IMR-90 (cell line): ENCODE measurements at regions not wholly inside any gene's neighbourhood (a gene's known extent, or its start where the extent isn't known, plus 50 kb on each side); places are given as distances from the start of the nearest gene placed in this dataset.

Experiments used
- ATAC-seq: fragments of 200-7000 bp; cut with Tn5 transposase; 2 replicates; pipeline ENCODE4 v1.9.1; 2020; ENCODE audit warnings: low read depth, mild to moderate bottlenecking, moderate library complexity
- BruUV-seq: library from RNA; stranded (reverse); fragments of 400-500 nt; replicated peaks from 2 replicates; lab custom pipeline; 2021; lab: Mats Ljungman, UMichigan
- CTCF ChIA-PET: fragments of 300-600 bp; formaldehyde crosslinking; extraction: SDS; loops from one replicate; lab custom pipeline; 2021; ENCODE audit warnings: antibody characterized with exemption; lab: Yijun Ruan, JAX
- POLR2A ChIA-PET: fragments of 300-600 bp; sonication (Branson Sonifier 250); formaldehyde crosslinking; loops from one replicate; lab custom pipeline; 2022; ENCODE audit warnings: antibody characterized with exemption; ENCODE audit not compliant: unreplicated experiment; lab: Charles Lee
- DNase-seq: peaks from one replicate; pipeline ENCODE4 v3.0.0; 2013
- H2AFZ ChIP-seq: replicated peaks from 2 replicates; pipeline ENCODE3; 2013; ENCODE audit warnings: low read length, mild to moderate bottlenecking; ENCODE audit not compliant: poor library complexity
- H2AK5ac ChIP-seq: 2 replicates; pipeline ENCODE4 v1.6.1; 2013; ENCODE audit warnings: low read depth, low read length, inconsistent platforms
- H2AK9ac ChIP-seq: replicated peaks from 2 replicates; pipeline ENCODE3; 2013; ENCODE audit warnings: mild to moderate bottlenecking, low read depth, low read length, moderate library complexity; ENCODE audit not compliant: poor library complexity
- H2BK120ac ChIP-seq: 2 replicates; pipeline ENCODE4 v1.6.1; 2013; ENCODE audit warnings: low read depth, low read length, inconsistent platforms
- H2BK15ac ChIP-seq: 3 replicates; pipeline ENCODE4 v1.6.1; 2013; ENCODE audit warnings: low read depth, low read length, inconsistent platforms
- H2BK20ac ChIP-seq: 2 replicates; pipeline ENCODE4 v1.6.1; 2013; ENCODE audit warnings: low read depth, mild to moderate bottlenecking, inconsistent platforms, low read length, moderate library complexity
- H2BK5ac ChIP-seq: 2 replicates; pipeline ENCODE4 v1.6.1; 2013; ENCODE audit warnings: mild to moderate bottlenecking, low read depth, low read length, inconsistent platforms; ENCODE audit not compliant: poor library complexity, severe bottlenecking
- H3K14ac ChIP-seq: replicated peaks from 2 replicates; pipeline ENCODE4 v1.6.1; 2013; ENCODE audit warnings: low read depth, low read length, inconsistent platforms
- H3K18ac ChIP-seq: 2 replicates; pipeline ENCODE4 v1.6.1; 2013; ENCODE audit warnings: low read depth, low read length, control low read depth
- H3K23ac ChIP-seq: 2 replicates; pipeline ENCODE4 v1.6.1; 2013; ENCODE audit warnings: low read depth, low read length, inconsistent platforms
- H3K27ac ChIP-seq: 2 replicates; pipeline ENCODE4 v1.5.1; 2013; ENCODE audit warnings: mild to moderate bottlenecking, control low read depth, low read length; ENCODE audit not compliant: insufficient read depth
- H3K27me3 ChIP-seq: 2 replicates; pipeline ENCODE4 v1.6.1; 2013; ENCODE audit warnings: low read length; ENCODE audit not compliant: control insufficient read depth, insufficient read depth
- H3K36me3 ChIP-seq: 2 replicates; pipeline ENCODE4 v1.6.1; 2013; ENCODE audit warnings: low read length, mixed read lengths; ENCODE audit not compliant: control insufficient read depth, insufficient read depth
- H3K4ac ChIP-seq: 2 replicates; pipeline ENCODE4 v1.6.1; 2013; ENCODE audit warnings: low read depth, low read length, inconsistent platforms
- H3K4me1 ChIP-seq: 2 replicates; pipeline ENCODE4 v1.6.1; 2013; ENCODE audit warnings: low read length, mixed read lengths; ENCODE audit not compliant: control insufficient read depth, insufficient read depth
- H3K4me2 ChIP-seq: 2 replicates; pipeline ENCODE4 v1.6.1; 2013; ENCODE audit warnings: low read depth, mild to moderate bottlenecking, control low read depth, low read length, moderate library complexity
- H3K4me3 ChIP-seq: 2 replicates; pipeline ENCODE4 v1.5.1; 2013; ENCODE audit warnings: low read depth, mild to moderate bottlenecking, control low read depth, low read length, moderate library complexity; ENCODE audit not compliant: insufficient read depth
- H3K56ac ChIP-seq: 2 replicates; pipeline ENCODE4 v1.6.1; 2013; ENCODE audit warnings: low read length, inconsistent platforms; ENCODE audit not compliant: insufficient read depth; ENCODE audit errors: extremely low read depth
- H3K79me1 ChIP-seq, 2 experiments: 2 replicates each; pipeline ENCODE4 v1.6.1; 2013; ENCODE audit warnings: low read length in 2 of 2, inconsistent platforms in 1 of 2, low read depth in 1 of 2
- H3K9ac ChIP-seq: 2 replicates; pipeline ENCODE4 v1.6.1; 2013; ENCODE audit warnings: low read depth, low read length, control low read depth
- H3K9me1 ChIP-seq: 2 replicates; pipeline ENCODE4 v1.6.1; 2013; ENCODE audit warnings: low read length, inconsistent platforms; ENCODE audit not compliant: insufficient read depth
- H3K9me3 ChIP-seq: 2 replicates; pipeline ENCODE4 v1.6.1; 2013; ENCODE audit warnings: low read length; ENCODE audit not compliant: control insufficient read depth, insufficient read depth
- H4K20me1 ChIP-seq: 2 replicates; pipeline ENCODE4 v1.6.1; 2013; ENCODE audit warnings: low read length, inconsistent platforms; ENCODE audit not compliant: insufficient read depth
- H4K5ac ChIP-seq: 2 replicates; pipeline ENCODE4 v1.6.1; 2013; ENCODE audit warnings: mild to moderate bottlenecking, low read depth, low read length, control low read depth
- H4K8ac ChIP-seq, 2 experiments: 2 replicates each; pipeline ENCODE4 v1.6.1; 2013; ENCODE audit warnings: low read depth in 2 of 2, low read length in 2 of 2, control low read depth in 1 of 2, inconsistent platforms in 1 of 2
- H4K91ac ChIP-seq: 2 replicates; pipeline ENCODE4 v1.6.1; 2013; ENCODE audit warnings: low read depth, low read length, inconsistent platforms; ENCODE audit not compliant: insufficient read depth
- BHLHE40 ChIP-seq: fragments of 150-350 bp; IDR thresholded peaks from 2 replicates; pipeline ENCODE4 v1.6.1; 2016; ENCODE audit warnings: mild to moderate bottlenecking, low read depth, low read length
- CEBPB ChIP-seq: IDR thresholded peaks from 2 replicates; pipeline ENCODE4 v1.6.1; 2012; ENCODE audit warnings: low read depth, low read length, improper control_type of control experiment
- CHD1 ChIP-seq: IDR thresholded peaks from 2 replicates; pipeline ENCODE4 v1.6.1; 2012; ENCODE audit warnings: low read depth, low read length, improper control_type of control experiment
- FOS ChIP-seq: fragments of 150-350 bp; IDR thresholded peaks from 2 replicates; pipeline ENCODE4 v1.6.1; 2016; ENCODE audit warnings: low read depth, low read length
- MAFK ChIP-seq: IDR thresholded peaks from 2 replicates; pipeline ENCODE4 v1.6.1; 2012; ENCODE audit warnings: low read depth, low read length, improper control_type of control experiment
- MAZ ChIP-seq: IDR thresholded peaks from 2 replicates; pipeline ENCODE4 v1.6.1; 2012; ENCODE audit warnings: low read depth, mild to moderate bottlenecking, low read length, improper control_type of control experiment, moderate library complexity, borderline replicate concordance
- MXI1 ChIP-seq: IDR thresholded peaks from 2 replicates; pipeline ENCODE4 v1.6.1; 2012; ENCODE audit warnings: low read depth, mild to moderate bottlenecking, low read length, moderate library complexity, borderline replicate concordance
- NFE2L2 ChIP-seq: fragments of 150-350 bp; IDR thresholded peaks from 2 replicates; pipeline ENCODE4 v1.6.1; 2016; ENCODE audit warnings: low read depth, mild to moderate bottlenecking, low read length
- POLR2A ChIP-seq: IDR thresholded peaks from 2 replicates; pipeline ENCODE4 v1.6.1; 2012; ENCODE audit warnings: mild to moderate bottlenecking, low read depth, low read length
- RAD21 ChIP-seq: IDR thresholded peaks from 2 replicates; pipeline ENCODE4 v1.6.1; 2012; ENCODE audit warnings: low read length, improper control_type of control experiment
- RCOR1 ChIP-seq: IDR thresholded peaks from 2 replicates; pipeline ENCODE4 v1.6.1; 2012; ENCODE audit warnings: mild to moderate bottlenecking, low read length, improper control_type of control experiment; ENCODE audit not compliant: insufficient replicate concordance
- RFX5 ChIP-seq: IDR thresholded peaks from 2 replicates; pipeline ENCODE4 v1.8.0; 2012; ENCODE audit warnings: low read depth, mild to moderate bottlenecking, low read length, moderate library complexity
- SMC3 ChIP-seq: fragments of 150-350 bp; IDR thresholded peaks from 2 replicates; pipeline ENCODE4 v1.6.1; 2016; ENCODE audit warnings: low read depth, mild to moderate bottlenecking, antibody characterized with exemption, low read length, moderate library complexity
- WGBS, 2 experiments: methylation state at CpG; one replicate each; pipeline versions ENCODE4 v1.1.5 to v1.1.7; 2013; ENCODE audit warnings: missing lambda C conversion rate in 2 of 2; ENCODE audit not compliant: insufficient read length in 1 of 2; ENCODE audit errors: extremely low coverage in 2 of 2; 5-methylcytosine and 5-hydroxymethylcytosine counted together
- dilution Hi-C: fragments of 300-500 bp; cut with HindIII; formaldehyde crosslinking; loops from one replicate; pipeline ENCODE4 v1.14.3; 2018; ENCODE audit warnings: low sequenced_read_pairs; ENCODE audit not compliant: unreplicated experiment
- in situ Hi-C: fragments of 300-500 bp; cut with MboI; formaldehyde crosslinking; loops from 3 replicates; pipeline ENCODE4 v1.14.3; 2019; ENCODE audit warnings: low sequenced_read_pairs, inconsistent platforms, mixed read lengths
- intact Hi-C: fragments of 100-400 bp; cut with micrococcal nuclease; formaldehyde crosslinking; loops from 2 replicates; pipeline ENCODE4 v1.10.0; 2022
- TF ChIP-seq, protein P1 (sequence below): fragments of 150-350 bp; IDR thresholded peaks from 2 replicates; pipeline ENCODE4 v1.6.1; 2017; ENCODE audit warnings: mild to moderate bottlenecking, antibody characterized with exemption, low read length, low read depth
- TF ChIP-seq, protein P2 (sequence below): conservative IDR thresholded peaks from 2 replicates; pipeline ENCODE4 v1.5.1; 2012; ENCODE audit warnings: mild to moderate bottlenecking, low read depth, low read length, improper control_type of control experiment
- TF ChIP-seq, protein P3 (sequence below): fragments of 150-350 bp; IDR thresholded peaks from 2 replicates; pipeline ENCODE4 v1.6.1; 2016; ENCODE audit warnings: low read depth, mild to moderate bottlenecking, low read length, moderate library complexity, borderline replicate concordance

DNA sequence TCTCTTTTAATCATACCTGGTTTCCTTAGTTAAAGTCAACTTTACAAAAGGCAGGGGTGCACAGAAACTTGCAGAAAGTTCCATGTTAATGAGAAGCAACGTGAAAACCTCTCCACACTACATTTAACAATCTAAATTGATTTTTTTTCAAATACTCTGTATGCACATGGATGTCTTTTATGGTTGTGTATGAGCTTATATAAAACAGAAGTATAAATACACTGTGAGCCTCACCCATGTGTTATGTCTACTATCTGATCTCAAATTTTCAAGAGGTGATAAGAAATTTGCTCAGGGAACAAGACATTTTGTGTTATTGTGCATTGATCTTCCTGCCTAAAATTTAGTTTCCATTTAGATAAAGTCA, 617.6 kb downstream of the ADCYAP1 start:
- Histone ChIP-seq H2AK9ac (no peak overlapping the region), H3K9me3 (peaks cover 3% of the 10 kb centered on the region; the same call in 1 of the 2 replicates), H2BK5ac (no peak overlapping the region), H3K14ac (no peak overlapping the region), H3K56ac (no peak overlapping the region), H2AFZ (no peak overlapping the region), H4K5ac (no peak overlapping the region), H3K79me1 (no peaks in the 10 kb centered on the region), H2BK20ac (no peak overlapping the region), H3K4me3 (no peak overlapping the region), H3K4ac (no peak overlapping the region), H3K18ac (no peak overlapping the region), H4K8ac (no peak overlapping the region), H2AK5ac (no peak overlapping the region), H3K27ac (no peak overlapping the region), H3K9ac (no peak overlapping the region), H3K23ac (no peak overlapping the region), H2BK120ac (no peak overlapping the region), H4K20me1 (no peaks in the 10 kb centered on the region), H2BK15ac (no peak overlapping the region), H3K9me1 (no peaks in the 10 kb centered on the region), H3K4me1 (no peaks in the 10 kb centered on the region), H3K36me3 (no peaks in the 10 kb centered on the region), H3K4me2 (no peak overlapping the region), H4K91ac (no peak overlapping the region), H3K27me3 (no peaks in the 10 kb centered on the region)
- TF ChIP-seq, protein P1, sequence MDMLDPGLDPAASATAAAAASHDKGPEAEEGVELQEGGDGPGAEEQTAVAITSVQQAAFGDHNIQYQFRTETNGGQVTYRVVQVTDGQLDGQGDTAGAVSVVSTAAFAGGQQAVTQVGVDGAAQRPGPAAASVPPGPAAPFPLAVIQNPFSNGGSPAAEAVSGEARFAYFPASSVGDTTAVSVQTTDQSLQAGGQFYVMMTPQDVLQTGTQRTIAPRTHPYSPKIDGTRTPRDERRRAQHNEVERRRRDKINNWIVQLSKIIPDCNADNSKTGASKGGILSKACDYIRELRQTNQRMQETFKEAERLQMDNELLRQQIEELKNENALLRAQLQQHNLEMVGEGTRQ: no peak
- TF ChIP-seq RCOR1 (no peak), POLR2A (no peak), MXI1 (no peak), SMC3 (no peak), CHD1 (no peak), MAZ (no peak), CEBPB (no peak), RAD21 (no peak), FOS (no peak), NFE2L2 (no peak), BHLHE40 (no peak), MAFK (no peak), RFX5 (no peak)
- TF ChIP-seq, protein P2, sequence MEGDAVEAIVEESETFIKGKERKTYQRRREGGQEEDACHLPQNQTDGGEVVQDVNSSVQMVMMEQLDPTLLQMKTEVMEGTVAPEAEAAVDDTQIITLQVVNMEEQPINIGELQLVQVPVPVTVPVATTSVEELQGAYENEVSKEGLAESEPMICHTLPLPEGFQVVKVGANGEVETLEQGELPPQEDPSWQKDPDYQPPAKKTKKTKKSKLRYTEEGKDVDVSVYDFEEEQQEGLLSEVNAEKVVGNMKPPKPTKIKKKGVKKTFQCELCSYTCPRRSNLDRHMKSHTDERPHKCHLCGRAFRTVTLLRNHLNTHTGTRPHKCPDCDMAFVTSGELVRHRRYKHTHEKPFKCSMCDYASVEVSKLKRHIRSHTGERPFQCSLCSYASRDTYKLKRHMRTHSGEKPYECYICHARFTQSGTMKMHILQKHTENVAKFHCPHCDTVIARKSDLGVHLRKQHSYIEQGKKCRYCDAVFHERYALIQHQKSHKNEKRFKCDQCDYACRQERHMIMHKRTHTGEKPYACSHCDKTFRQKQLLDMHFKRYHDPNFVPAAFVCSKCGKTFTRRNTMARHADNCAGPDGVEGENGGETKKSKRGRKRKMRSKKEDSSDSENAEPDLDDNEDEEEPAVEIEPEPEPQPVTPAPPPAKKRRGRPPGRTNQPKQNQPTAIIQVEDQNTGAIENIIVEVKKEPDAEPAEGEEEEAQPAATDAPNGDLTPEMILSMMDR: no peak
- TF ChIP-seq, protein P3, sequence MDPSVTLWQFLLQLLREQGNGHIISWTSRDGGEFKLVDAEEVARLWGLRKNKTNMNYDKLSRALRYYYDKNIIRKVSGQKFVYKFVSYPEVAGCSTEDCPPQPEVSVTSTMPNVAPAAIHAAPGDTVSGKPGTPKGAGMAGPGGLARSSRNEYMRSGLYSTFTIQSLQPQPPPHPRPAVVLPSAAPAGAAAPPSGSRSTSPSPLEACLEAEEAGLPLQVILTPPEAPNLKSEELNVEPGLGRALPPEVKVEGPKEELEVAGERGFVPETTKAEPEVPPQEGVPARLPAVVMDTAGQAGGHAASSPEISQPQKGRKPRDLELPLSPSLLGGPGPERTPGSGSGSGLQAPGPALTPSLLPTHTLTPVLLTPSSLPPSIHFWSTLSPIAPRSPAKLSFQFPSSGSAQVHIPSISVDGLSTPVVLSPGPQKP: no peak
- BruUV-seq: no TSS peak
- ChIA-PET POLR2A (no interaction called here), CTCF (no interaction called here)
- intact Hi-C loops: no loop called here
- dilution Hi-C loops: no loop called here
- in situ Hi-C loops: no loop called here
- WGBS, 2 experiments: no CpG with 5 or more reads among the region's 1 CpG
- no peak for DNase-seq
- ATAC-seq: no peak
